NCI-H1092 treated with DMSO at 0.1 percent for 48 hours (cell line): ENCODE measurements at regions not wholly inside any gene's neighbourhood (a gene's known extent, or its start where the extent isn't known, plus 50 kb on each side); places are given as distances from the start of the nearest gene placed in this dataset.

Experiments used
- DNase-seq: peaks from one replicate; lab custom pipeline; 2025; lab: John Stamatoyannopoulos, UW

DNA sequence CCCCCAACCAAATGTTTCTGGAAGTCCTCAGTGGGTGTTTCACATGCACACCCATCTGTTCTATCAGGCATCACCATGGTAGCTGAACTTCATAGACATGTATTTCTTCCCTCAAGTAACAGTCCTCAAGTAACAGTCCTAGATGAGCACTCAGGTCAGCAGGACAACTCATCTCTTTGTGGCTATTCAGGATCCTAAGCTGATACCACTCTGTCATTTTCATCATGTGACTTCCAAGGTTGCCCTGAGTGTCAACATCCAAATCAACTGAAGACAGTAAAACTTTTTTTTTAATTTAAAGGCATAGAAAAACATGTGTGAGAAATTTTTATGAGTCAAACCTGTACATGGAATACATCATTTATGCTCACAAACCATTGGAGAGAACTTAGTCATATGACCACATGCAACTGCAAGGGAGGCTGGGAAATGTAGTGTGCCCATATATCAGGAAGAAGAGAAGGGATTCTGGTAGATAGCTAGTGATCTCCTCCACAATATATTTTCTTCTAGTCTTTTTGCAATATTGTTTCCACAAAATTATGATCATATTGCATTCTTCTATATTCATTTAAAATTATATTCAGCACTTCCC is 64.2 kb upstream of the FST start:
- DNase-seq, result no peak

DNA sequence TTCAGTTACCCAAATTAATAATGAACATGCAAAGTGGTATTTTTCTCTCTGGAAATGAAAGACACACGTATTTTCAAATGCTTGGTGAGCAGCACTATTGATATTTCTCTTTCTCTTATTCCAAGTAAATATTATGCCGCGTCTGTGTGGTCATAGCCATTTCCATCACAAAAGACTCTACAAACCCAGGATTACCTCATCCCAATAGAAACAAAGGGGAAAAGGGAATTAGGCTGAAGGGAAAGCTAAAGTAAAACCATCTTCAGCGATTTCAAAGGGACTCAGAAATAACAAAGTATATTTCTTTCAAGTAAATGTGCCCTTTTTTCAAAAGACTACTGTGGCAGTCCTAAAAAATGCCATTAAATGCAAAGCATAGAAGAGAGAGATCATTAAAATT is 62.0 kb upstream of the FST start:
- no peak for DNase-seq

DNA sequence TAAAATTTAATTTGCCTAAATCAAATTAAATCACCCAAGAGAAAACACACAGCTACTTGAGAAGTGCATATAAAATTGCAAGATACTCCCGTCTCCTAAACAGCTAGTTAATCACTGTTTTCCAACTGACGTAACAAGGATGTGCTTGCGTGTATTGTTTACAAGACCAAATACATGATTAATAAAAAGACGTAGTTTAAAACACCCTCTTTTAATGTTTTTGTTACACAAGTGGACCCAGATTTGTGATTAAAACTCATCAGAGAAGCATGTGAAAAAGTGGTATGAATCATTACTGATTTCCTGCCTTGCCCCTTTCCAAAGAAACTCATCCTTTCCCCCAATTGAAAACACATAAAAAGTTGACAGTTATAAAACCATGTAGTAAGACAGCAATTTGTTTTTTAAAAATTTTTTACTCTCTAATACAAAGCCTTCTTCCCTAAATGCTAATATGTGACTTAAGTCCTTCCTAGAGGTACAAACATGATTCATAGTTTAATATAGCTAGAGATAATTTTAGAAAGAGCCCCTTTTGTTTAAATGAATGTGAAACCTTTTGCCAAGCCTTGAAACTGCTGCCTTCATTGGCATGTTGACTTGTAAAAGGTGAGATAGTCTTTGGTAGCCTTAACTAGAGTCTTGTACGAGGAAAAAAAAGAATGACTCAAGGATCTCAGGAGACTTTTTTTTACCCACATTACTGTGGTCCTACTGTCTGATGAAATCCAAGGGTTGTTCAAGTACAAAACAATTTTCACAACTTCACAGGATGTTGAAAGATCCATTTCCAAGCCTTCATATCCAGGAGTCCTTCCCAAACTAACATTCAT is 61.4 kb upstream of the FST start:
- no peak for DNase-seq

DNA sequence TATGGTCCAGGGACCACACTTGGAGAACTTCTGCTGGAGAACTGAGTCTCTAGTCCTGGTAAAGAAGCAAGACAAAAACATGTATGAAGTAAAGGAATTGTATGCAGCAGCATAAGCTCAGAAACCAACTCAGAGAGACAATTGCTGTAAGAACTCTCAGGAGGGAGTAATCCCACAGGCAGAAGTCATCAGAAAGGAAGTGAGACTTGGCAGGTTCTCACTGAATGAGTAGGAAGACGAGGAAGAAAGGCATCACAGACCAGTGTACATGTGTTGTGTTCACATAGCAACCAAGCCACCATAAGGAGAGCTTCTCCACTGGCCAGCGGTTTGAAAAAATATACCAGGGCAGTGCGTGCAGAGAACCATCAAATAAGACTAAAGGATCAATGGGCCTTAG is 57.9 kb upstream of the FST start:
- DNase-seq, result no peak

DNA sequence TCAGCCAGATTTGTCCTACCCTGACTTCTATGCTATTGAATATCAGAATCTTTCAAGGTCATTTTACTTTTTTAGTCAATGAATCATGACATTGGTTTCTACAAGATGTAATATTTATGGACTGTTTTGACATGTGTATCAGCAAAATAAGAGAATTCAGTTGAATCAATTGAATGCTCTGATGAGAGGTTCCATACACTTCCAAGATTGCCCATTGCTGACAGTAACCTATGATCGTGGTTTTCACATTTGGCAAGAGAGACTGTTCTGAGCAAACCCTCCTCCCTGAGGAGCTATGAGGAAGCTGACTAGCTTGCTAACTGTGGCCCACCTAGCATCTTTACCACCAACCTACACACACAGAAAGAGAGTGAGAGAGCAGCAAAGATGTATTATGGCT is 56.7 kb upstream of the FST start:
- DNase-seq, result no peak

DNA sequence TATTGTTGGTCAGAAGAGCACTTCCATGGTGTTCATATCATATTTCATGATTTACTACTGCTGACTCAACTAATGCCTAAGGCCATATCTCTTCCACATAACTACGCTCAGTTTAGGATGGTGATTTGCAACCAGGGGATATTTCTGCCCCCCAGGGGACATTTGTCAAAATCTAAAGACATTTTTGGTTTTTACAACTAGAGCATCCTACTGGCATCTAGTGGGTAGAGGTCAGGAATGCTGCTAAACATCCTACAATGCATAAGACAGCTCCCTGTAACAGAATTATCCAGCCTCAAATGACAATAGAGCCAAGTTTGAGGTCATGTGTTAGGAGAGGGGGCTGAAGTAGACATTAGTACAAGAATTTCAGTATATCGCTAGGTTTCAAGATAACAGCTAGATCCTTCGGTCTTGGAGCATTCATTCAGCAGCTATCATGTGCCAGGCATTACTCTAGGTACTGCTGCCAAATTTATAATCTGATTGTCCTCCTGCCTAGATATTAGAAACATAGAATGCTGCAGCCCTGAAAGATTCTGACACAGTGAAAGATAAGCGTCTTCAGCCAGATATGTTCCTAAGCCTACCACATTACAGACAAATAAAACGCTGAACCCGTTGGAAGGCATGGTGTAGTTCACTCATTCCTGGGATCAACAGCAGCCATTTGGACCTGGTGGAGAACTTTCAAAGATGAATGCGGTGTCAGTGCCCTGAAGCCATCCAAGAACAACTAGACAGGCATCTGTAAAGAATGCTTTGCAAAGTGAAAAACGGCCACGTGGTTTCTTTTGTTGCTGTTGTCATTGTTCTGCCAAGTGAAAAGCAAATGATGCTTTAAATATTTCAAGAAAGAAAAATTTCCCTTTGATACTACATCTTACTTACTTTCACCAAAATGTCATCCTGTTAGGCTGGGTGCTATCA is 55.5 kb upstream of the FST start:
- DNase-seq, result no peak

DNA sequence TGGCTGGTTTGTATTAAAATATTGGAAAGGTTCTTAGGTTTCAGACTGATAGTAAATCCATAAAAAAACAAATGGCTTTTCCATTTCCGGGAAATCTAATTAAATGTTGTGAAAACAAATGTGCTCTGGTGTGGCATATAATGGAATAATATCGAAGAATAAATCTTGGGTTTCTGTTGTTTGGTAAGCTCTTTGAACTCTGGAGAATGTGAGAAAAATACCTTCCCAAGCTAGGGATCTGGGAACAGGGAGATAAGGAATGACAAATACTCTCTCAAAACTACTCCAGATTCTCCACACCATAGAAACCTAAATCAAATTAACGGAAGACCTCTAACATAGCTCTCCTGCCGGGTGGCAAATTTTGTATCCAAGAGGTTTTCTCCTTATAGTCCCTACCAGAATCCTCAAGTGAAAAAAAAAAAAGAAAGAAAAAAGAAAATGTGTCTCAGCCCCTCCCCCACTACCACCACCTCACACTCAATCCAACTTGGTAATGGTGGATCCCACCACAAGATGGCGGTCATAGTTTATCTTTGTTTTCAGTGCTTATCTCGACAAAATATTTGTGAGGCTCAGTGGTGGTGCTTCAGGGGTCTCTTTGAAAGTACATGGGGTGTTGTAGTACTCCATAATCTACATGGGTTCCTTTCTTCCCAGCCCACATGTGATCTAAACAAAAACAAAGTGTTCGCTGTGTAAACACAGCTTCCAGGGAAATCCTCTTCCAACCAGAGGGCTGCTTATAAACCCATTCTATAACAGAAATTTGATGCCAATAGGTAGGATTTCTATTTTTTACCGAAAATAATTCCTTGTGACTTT is 54.5 kb upstream of the FST start:
- DNase-seq, result peak; percentile 45

DNA sequence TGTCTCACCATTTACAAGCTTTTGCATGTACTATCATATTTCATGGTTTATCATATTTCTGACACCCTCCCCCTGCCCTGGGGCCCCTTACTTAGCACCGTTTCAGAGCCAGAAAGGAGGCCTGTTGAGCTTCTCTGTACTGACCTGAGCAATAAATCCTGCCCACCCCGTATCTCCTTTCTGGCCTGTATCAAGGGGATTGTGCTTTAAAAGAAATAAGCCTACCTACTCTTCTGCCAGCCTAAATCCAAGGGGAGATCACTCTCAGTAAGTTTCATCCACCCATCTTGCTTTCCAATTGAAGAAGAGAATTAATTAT is 54.0 kb upstream of the FST start:
- no peak for DNase-seq

DNA sequence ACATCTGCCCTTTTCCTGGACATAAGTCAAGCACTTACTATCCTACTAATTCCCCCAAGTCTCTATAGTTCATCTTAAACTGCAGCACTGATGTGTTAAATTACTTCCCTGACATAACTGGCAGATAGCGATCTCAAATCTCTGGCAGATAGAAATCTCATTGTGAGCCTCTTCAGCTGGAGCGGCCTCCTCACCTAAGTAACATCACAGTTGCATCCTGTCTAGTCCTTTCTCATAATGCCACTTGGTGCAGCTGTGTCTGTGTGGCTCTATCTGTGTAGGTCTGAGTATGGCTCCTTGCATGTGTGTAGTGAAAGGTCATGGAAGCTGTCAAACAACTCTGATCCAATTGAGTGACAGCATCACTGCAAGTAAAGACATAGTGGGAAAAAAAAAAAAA is 53.6 kb upstream of the FST start:
- DNase-seq, result no peak

DNA sequence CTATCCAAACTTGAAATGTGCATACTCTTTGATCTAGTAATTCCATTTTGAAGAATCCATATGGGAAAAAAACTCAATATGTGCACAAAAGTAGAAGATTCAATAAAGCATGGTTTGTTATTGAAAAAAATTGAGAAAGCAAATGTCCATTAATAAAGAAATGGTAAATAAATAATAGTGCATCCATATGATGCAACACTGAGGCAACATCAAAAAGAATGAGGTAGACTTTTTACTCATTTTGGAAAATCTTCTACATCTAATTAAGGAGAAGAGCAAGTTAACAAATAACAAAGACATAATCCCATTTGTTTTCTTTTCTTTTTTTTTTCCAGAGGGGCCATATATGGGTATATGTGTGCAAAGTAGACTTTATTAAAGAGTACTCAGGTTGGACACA is 52.5 kb upstream of the FST start:
- DNase-seq, result no peak

DNA sequence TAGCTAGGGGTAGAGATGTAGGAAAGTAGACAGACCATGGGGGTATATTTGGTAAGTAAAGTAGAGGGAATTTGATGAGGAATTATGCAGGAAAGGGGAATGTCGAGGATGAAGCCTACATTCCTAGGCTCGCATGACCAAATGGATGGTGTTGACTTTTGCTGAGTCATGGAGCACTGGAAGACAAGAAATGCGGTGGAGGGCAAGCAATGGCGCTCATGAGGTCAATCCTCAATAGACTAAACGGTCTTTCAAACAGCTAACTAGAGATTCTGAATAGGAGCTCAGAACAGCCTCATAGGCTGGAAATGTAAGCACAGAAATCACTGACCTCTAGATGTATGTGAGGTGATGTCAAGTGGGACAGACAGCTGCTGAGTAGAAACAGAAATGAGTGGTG is 50.7 kb upstream of the FST start:
- DNase-seq, result no peak

DNA sequence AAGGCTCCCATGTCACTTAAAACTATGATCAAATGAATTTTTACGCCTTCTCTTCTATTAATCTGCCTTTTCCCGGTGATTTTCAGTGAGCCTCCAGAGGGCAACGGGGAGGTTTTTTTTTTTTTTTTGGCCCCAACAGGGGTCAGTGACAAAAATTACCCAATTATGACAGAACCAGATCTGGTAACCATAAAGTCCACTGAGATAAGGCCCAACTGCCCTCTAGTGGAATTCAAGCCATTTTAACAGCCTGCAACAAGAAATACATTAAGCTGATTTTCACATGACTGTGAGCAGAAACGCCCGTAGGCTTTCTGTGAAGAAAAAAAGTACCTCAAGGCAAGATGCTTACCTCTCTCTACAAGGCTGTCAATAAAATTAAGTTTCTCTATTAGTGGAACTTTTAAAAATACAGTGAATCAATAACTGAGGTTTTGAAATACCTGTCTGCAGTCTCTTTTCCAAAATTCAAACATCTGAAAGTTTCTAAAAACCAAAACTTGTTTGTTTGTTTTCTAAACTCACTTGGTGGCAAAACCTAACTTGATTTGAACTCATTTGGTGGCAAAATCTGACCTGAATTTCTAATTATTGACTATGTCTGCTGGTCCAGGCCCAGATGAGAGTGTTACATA is 49.7 kb upstream of the FST start:
- DNase-seq, result no peak
